ENCODE measurements at regions not wholly inside any gene's neighbourhood (a gene's known extent, or its start where the extent isn't known, plus 50 kb on each side); places are given as distances from the start of the nearest gene placed in this dataset.

DNA sequence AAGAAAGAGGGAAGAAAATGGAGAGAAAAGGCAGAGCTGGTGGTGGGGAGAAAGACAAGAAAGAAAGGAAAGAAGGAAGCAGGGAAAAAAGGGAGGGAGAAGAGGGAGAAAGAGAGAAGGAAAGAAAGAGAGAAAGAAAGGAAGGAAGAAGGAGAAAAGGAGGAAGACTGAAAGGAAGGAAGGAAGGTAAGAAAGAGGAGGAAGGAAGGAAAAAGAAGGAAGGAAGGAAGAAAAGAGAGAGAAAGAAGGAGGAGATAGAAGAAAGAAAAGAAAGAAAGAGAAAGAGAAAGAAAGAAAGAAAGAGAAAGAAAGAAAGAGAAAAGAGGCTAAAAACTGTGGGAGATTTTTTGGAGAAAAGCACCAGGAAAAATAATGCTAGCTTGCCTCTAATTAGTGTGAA is 561.4 kb upstream of the GOT2 start:
- TF ChIP-seq, protein P1, sequence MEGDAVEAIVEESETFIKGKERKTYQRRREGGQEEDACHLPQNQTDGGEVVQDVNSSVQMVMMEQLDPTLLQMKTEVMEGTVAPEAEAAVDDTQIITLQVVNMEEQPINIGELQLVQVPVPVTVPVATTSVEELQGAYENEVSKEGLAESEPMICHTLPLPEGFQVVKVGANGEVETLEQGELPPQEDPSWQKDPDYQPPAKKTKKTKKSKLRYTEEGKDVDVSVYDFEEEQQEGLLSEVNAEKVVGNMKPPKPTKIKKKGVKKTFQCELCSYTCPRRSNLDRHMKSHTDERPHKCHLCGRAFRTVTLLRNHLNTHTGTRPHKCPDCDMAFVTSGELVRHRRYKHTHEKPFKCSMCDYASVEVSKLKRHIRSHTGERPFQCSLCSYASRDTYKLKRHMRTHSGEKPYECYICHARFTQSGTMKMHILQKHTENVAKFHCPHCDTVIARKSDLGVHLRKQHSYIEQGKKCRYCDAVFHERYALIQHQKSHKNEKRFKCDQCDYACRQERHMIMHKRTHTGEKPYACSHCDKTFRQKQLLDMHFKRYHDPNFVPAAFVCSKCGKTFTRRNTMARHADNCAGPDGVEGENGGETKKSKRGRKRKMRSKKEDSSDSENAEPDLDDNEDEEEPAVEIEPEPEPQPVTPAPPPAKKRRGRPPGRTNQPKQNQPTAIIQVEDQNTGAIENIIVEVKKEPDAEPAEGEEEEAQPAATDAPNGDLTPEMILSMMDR (IDR thresholded peaks at IDR 0.05): no peak
- TF ChIP-seq POLR2A (IDR thresholded peaks at IDR 0.05) (no peak), POLR2AphosphoS5 (IDR thresholded peaks at IDR 0.05) (no peak)
